Liver (tissue), 2 donors: ENCODE measurements at regions not wholly inside any gene's neighbourhood (a gene's known extent, or its start where the extent isn't known, plus 50 kb on each side); places are given as distances from the start of the nearest gene placed in this dataset.

Source experiments
- CTCF ChIP-seq: fragments of 150-350 bp; IDR thresholded peaks from 2 replicates; pipeline ENCODE4 v1.5.1; 2017; ENCODE audit warnings: improper control_type of control experiment, low read depth, low read length; ENCODE audit not compliant: missing input control
- ZBTB33 ChIP-seq: IDR thresholded peaks from 2 replicates; pipeline ENCODE4 v1.6.1; 2016; ENCODE audit warnings: antibody characterized with exemption
- TF ChIP-seq, protein P1 (sequence below): IDR thresholded peaks from 2 replicates; pipeline ENCODE4 v1.6.1; 2016; ENCODE audit warnings: antibody characterized with exemption, mild to moderate bottlenecking
- donor health status: healthy.

- TF ChIP-seq CTCF (no peak), ZBTB33 (no peak)
- TF ChIP-seq, protein P1, sequence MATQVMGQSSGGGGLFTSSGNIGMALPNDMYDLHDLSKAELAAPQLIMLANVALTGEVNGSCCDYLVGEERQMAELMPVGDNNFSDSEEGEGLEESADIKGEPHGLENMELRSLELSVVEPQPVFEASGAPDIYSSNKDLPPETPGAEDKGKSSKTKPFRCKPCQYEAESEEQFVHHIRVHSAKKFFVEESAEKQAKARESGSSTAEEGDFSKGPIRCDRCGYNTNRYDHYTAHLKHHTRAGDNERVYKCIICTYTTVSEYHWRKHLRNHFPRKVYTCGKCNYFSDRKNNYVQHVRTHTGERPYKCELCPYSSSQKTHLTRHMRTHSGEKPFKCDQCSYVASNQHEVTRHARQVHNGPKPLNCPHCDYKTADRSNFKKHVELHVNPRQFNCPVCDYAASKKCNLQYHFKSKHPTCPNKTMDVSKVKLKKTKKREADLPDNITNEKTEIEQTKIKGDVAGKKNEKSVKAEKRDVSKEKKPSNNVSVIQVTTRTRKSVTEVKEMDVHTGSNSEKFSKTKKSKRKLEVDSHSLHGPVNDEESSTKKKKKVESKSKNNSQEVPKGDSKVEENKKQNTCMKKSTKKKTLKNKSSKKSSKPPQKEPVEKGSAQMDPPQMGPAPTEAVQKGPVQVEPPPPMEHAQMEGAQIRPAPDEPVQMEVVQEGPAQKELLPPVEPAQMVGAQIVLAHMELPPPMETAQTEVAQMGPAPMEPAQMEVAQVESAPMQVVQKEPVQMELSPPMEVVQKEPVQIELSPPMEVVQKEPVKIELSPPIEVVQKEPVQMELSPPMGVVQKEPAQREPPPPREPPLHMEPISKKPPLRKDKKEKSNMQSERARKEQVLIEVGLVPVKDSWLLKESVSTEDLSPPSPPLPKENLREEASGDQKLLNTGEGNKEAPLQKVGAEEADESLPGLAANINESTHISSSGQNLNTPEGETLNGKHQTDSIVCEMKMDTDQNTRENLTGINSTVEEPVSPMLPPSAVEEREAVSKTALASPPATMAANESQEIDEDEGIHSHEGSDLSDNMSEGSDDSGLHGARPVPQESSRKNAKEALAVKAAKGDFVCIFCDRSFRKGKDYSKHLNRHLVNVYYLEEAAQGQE = no peak
Measured at GRCh38 chr3:190790185-190790584, 72.3 kb downstream of the GMNC start.
